Coronary artery (tissue), 2 donors: ENCODE measurements at regions not wholly inside any gene's neighbourhood (a gene's known extent, or its start where the extent isn't known, plus 50 kb on each side); places are given as distances from the start of the nearest gene placed in this dataset.

Experiments used
- DNase-seq: peaks from one replicate; pipeline ENCODE4 v3.0.0-alpha.2; 2017; ENCODE audit warnings: low spot score
- H3K27ac ChIP-seq, 2 donors: fragments of 200-600 bp; sonication (generic); one replicate each; pipeline ENCODE4 v1.5.1; 2016 to 2019
- H3K4me3 ChIP-seq: fragments of 200-600 bp; sonication (generic); 2 replicates; pipeline ENCODE4 v1.5.1; 2016; ENCODE audit warnings: mild to moderate bottlenecking, moderate library complexity
- CTCF ChIP-seq: fragments of 200-600 bp; sonication (generic); IDR thresholded peaks from one replicate; pipeline ENCODE4 v1.5.1; 2019; ENCODE audit warnings: antibody characterized with exemption

GRCh38 chr13:84653915-84654534, 771.8 kb upstream of the SLITRK1 start:
- no peak overlapping the region for H3K4me3 ChIP-seq
- no peak for DNase-seq
- TF ChIP-seq CTCF: no peak
- no peak overlapping the region for H3K27ac ChIP-seq

- DNase-seq: no peak
- Histone ChIP-seq H3K27ac (no peak overlapping the region), H3K4me3 (no peak overlapping the region)
- TF ChIP-seq CTCF: no peak
Measured at GRCh38 chr13:84651705-84652104, 769.4 kb upstream of the SLITRK1 start.

- DNase-seq: no peak
- Histone ChIP-seq H3K4me3 (no peak overlapping the region), H3K27ac (no peak overlapping the region)
- no peak for TF ChIP-seq CTCF
Measured at GRCh38 chr13:84651288-84651687, 769.0 kb upstream of the SLITRK1 start.

GRCh38 chr13:84649853-84650252, 767.6 kb upstream of the SLITRK1 start:
- DNase-seq: no peak

GRCh38 chr13:84648069-84648640, 765.9 kb upstream of the SLITRK1 start:
- H3K4me3 ChIP-seq: no peak overlapping the region
- TF ChIP-seq CTCF: no peak
- DNase-seq: no peak
- no peak overlapping the region for H3K27ac ChIP-seq

More at GRCh38 chr13:84649853-84650252, 767.6 kb upstream of the SLITRK1 start:
- Histone ChIP-seq H3K27ac (no peak overlapping the region), H3K4me3 (no peak overlapping the region)
- TF ChIP-seq CTCF: no peak

GRCh38 chr13:84646957-84647356, 764.7 kb upstream of the SLITRK1 start:
- no peak overlapping the region for H3K4me3 ChIP-seq
- no peak for TF ChIP-seq CTCF
- no peak for DNase-seq
- H3K27ac ChIP-seq: no peak overlapping the region
